GM12864 (cell line): ENCODE measurements at regions not wholly inside any gene's neighbourhood (a gene's known extent, or its start where the extent isn't known, plus 50 kb on each side); places are given as distances from the start of the nearest gene placed in this dataset.

Experiments used
- DNase-seq: peaks from one replicate; pipeline ENCODE4 v3.0.0-alpha.2; 2011; ENCODE audit warnings: low read depth
- H3K4me3 ChIP-seq: 2 replicates; pipeline ENCODE4 v1.5.1; 2011; ENCODE audit warnings: mild to moderate bottlenecking, low read depth, low read length, control low read depth
- CTCF ChIP-seq: IDR thresholded peaks from 2 replicates; pipeline ENCODE4 v1.5.1; 2011; ENCODE audit warnings: low read depth, mild to moderate bottlenecking, moderate library complexity, low read length, control low read depth, inconsistent platforms; ENCODE audit errors: missing control alignments

GRCh38 chr2:121049950-121050585 lies 234.9 kb downstream of the TFCP2L1 start:
- no peak for TF ChIP-seq CTCF
- DNase-seq, result no peak
- H3K4me3 ChIP-seq, result no peak overlapping the region

DNA sequence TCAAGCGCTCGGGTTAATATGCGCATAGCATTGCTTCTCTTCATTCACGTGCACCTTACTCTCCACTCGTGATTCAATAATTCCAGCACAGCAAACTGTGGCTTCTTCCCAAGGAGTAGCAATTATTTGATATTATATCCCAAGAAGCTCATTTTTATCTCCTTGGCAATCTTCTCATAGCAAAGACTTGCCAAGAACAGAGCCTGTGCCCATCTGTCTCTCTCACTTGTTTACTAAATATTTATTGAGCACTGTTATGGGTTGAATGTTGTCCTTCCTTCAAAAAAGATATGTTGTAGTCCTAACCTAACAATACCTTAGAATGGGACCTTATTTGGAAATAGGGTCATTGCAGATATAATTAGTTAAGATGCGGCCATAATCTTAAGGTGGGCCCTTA lies 233.7 kb downstream of the TFCP2L1 start:
- no peak for DNase-seq
- H3K4me3 ChIP-seq, result no peak overlapping the region
- no peak for TF ChIP-seq CTCF

GRCh38 chr2:121052023-121052422 lies 233.0 kb downstream of the TFCP2L1 start:
- no peak for DNase-seq
- H3K4me3 ChIP-seq, result no peak overlapping the region
- no peak for TF ChIP-seq CTCF

DNA sequence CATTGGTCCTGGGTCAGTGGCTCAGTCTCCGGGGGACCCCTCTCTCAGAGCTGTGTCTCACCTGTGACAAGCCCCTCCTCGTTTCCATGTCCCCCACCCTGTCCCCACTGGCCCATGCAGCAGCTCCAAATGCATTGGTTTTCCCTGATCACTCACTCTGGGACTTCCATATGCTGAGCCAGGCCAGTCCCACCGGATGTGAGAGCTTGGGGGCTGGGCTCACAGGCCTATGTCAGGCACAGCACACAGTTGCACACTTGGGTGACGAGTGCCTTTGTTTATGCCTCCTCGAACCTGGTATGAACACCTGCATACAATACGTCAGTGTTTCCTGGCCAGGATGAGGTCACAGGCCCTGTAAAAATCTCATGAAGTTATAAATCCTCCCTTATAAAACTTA lies 232.5 kb downstream of the TFCP2L1 start:
- H3K4me3 ChIP-seq, result no peak overlapping the region
- TF ChIP-seq CTCF, result no peak
- DNase-seq, result no peak

- H3K4me3 ChIP-seq, result no peak overlapping the region
- TF ChIP-seq CTCF, result no peak
- no peak for DNase-seq
Observed at GRCh38 chr2:121055088-121055487, 229.9 kb downstream of the TFCP2L1 start.

GRCh38 chr2:121055501-121055900 lies 229.5 kb downstream of the TFCP2L1 start:
- no peak for DNase-seq
- TF ChIP-seq CTCF, result no peak
- H3K4me3 ChIP-seq, result no peak overlapping the region

DNA sequence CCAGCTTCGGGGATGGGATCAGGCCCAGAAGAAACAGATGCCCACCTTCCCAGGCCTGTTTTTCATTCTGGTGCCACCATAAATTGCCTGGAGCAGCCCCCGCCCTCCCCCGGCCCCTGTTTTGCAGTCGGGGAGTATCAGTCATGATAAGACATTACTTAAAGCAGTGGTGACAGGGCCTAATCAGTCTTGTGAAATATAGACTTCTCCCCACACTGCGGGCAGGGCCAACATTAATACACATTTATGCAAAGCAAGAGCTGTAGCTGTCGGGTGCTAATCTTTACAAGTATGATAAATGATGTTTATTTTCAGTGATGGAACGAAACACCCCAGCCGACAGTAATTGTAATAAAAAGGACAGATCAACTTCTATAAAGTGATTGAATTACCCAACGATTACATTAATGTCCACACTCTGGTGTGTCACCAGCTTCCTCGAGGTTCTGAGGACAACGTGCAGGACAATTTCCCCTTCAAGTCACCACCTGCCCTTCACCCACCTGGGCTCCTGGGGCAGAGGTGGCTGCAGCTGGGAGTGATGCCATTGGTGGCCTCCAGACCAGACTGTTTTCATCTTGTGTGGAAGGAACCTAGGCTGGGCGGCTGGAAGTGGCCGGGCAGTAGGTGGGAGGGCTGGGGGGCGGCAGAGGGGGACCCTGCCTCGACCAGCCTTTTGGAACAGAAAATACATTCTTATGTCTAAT lies 226.0 kb downstream of the TFCP2L1 start:
- no peak overlapping the region for H3K4me3 ChIP-seq
- DNase-seq, result no peak
- TF ChIP-seq CTCF, result no peak
